ENCODE measurements at regions not wholly inside any gene's neighbourhood (a gene's known extent, or its start where the extent isn't known, plus 50 kb on each side); places are given as distances from the start of the nearest gene placed in this dataset.
A peak's percentile ranks its signal among the peaks of the same experiment; 100 is the strongest.

DNA sequence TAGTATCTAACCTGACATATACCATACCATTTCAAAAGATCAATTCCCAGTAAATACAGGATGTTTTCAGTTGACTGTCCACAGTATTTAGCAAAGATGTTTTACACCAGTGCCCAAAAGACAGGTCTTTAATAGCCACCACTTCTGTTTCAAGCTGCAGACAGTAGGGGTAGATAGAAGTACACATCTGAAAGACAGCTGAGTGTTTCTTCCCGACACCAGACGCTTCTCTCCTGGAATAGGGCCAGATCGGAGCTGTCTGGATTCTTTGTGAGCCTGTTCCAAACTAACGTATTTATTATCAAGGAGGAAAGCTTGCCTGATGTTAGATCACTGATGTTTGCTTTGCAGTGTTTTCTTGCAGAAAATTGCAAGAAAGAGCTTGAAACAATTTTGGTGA, 136.1 kb upstream of the RBMS3 start:
- H3K27me3 ChIP-seq, result no peaks in the 10 kb centered on the region
- intact Hi-C loops (cut with DNase I; ENCODE audit: low total_unique reads), result loop anchor here (10.0 kb wide), 1 partner anchor 620 kb away; no protein-coding TSS in a partner anchor
- H3K9me3 ChIP-seq, result no peaks in the 10 kb centered on the region
- peaks cover 17 to 20% of the 10 kb centered on the region in 2 donors for H3K4me1 ChIP-seq
- H3K27ac ChIP-seq, result no peak overlapping the region
- in situ Hi-C loops (cut with MboI; ENCODE audit: low sequenced_read_pairs in 4 of 4), result no loop called here
- no peaks in the 10 kb centered on the region for H3K36me3 ChIP-seq
- no peak for TF ChIP-seq POLR2A (IDR thresholded peaks at IDR 0.05)
- TF ChIP-seq, protein P1, sequence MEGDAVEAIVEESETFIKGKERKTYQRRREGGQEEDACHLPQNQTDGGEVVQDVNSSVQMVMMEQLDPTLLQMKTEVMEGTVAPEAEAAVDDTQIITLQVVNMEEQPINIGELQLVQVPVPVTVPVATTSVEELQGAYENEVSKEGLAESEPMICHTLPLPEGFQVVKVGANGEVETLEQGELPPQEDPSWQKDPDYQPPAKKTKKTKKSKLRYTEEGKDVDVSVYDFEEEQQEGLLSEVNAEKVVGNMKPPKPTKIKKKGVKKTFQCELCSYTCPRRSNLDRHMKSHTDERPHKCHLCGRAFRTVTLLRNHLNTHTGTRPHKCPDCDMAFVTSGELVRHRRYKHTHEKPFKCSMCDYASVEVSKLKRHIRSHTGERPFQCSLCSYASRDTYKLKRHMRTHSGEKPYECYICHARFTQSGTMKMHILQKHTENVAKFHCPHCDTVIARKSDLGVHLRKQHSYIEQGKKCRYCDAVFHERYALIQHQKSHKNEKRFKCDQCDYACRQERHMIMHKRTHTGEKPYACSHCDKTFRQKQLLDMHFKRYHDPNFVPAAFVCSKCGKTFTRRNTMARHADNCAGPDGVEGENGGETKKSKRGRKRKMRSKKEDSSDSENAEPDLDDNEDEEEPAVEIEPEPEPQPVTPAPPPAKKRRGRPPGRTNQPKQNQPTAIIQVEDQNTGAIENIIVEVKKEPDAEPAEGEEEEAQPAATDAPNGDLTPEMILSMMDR (IDR thresholded peaks at IDR 0.05 in 4 of 5, conservative IDR thresholded peaks at IDR 0.05 in 1 of 5), result peak in 2 of 5 experiments; percentile 22 to 37
- H3K4me3 ChIP-seq, result no peak overlapping the region
- peak; percentile 72 to 79 for ATAC-seq
- peak; percentile 14 to 16 for DNase-seq

DNA sequence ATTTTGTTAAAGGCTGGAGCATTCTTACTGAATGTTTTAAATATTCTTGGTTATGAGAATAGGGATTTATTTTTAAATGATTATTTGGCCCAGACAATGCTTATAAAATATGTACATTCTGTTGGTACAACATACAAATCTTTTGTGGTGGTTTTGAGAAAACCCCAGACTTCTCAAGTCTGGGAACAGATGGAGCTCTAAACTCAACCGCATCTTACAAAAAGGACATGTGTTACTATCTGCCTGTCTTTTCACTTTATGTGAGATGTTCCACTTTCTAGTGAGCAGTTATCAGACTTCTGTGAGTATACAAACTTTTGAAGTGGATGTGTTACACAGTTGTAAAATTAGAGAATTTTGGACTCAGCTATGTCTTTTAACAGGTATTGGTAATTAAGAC, 135.5 kb upstream of the RBMS3 start:
- no peaks in the 10 kb centered on the region for H3K9me3 ChIP-seq
- TF ChIP-seq, protein P1 (IDR thresholded peaks at IDR 0.05 in 4 of 5, conservative IDR thresholded peaks at IDR 0.05 in 1 of 5), result no peak
- in situ Hi-C loops (cut with MboI; ENCODE audit: low sequenced_read_pairs in 4 of 4) (no loop called here), intact Hi-C loops (cut with DNase I; ENCODE audit: low total_unique reads) (loop anchor here (10.0 kb wide), 1 partner anchor 619 kb away; no protein-coding TSS in a partner anchor)
- H3K27me3 ChIP-seq, result no peaks in the 10 kb centered on the region
- H3K36me3 ChIP-seq, result no peaks in the 10 kb centered on the region
- no peak for DNase-seq
- no peak overlapping the region for H3K4me3 ChIP-seq
- ATAC-seq, result no peak
- peaks cover 17 to 19% of the 10 kb centered on the region in 2 donors for H3K4me1 ChIP-seq
- H3K27ac ChIP-seq, result no peak overlapping the region

DNA sequence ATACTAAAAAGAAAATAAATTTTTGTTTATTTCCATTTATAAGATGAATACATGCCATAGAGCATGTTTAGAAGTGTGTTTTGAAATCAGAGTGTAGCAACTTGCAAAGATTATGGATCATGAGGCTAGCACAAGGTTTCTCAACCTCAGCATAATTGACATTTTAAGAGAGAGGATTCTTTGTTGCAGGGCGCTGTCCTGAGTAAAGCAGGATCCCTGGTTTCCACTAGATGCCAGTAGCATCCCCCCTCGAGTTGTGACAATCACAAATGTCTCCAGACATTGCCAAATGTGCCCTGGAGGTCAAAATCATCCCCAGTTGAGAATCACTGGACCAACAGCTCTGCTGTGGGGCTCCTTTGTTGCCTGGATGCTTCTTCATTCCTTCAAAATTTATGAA, 128.5 kb upstream of the RBMS3 start:
- no peak for ATAC-seq

DNA sequence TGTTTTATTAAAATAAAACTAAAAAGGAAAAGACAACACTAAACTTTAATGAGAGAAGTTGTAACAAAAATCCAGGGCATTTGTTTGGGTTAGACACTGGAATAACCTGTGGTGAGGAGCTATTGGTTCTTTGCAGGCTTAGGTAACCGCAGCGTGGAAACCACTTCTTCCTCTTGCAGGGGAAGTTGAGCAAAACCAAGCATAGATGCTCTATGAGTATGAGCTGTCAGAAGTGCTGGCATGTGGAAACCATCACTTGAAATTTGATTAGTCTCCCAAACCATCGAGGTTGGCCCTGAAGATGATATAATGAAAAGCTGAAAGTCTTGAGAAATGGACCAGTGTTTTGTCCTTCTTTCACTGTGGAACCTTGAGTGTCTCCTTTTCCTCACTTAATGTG, 127.1 kb upstream of the RBMS3 start:
- DNase-seq, result no peak
- intact Hi-C loops (cut with DNase I; ENCODE audit: low total_unique reads), result no loop called here
- no peak overlapping the region for H3K4me3 ChIP-seq
- no peaks in the 10 kb centered on the region for H3K27me3 ChIP-seq
- no peak for TF ChIP-seq POLR2A (IDR thresholded peaks at IDR 0.05)
- TF ChIP-seq, protein P1 (IDR thresholded peaks at IDR 0.05 in 4 of 5, conservative IDR thresholded peaks at IDR 0.05 in 1 of 5), result no peak
- in situ Hi-C loops (cut with MboI; ENCODE audit: low sequenced_read_pairs in 4 of 4), result no loop called here
- H3K27ac ChIP-seq, result no peak overlapping the region
- no peaks in the 10 kb centered on the region for H3K9me3 ChIP-seq
- no peaks in the 10 kb centered on the region for H3K36me3 ChIP-seq
- no peaks in the 10 kb centered on the region for H3K4me1 ChIP-seq
- ATAC-seq, result no peak

More for the DNA sequence above, 128.5 kb upstream of the RBMS3 start:
- intact Hi-C loops (cut with DNase I; ENCODE audit: low total_unique reads), result no loop called here
- in situ Hi-C loops (cut with MboI; ENCODE audit: low sequenced_read_pairs in 4 of 4), result no loop called here
- Histone ChIP-seq H3K27me3 (no peaks in the 10 kb centered on the region), H3K9me3 (no peaks in the 10 kb centered on the region), H3K4me1 (no peaks in the 10 kb centered on the region), H3K36me3 (no peaks in the 10 kb centered on the region), H3K27ac (no peak overlapping the region), H3K4me3 (no peak overlapping the region)
- no peak for DNase-seq
- no peak for TF ChIP-seq POLR2A (IDR thresholded peaks at IDR 0.05)
- TF ChIP-seq, protein P1 (IDR thresholded peaks at IDR 0.05 in 4 of 5, conservative IDR thresholded peaks at IDR 0.05 in 1 of 5), result no peak

DNA sequence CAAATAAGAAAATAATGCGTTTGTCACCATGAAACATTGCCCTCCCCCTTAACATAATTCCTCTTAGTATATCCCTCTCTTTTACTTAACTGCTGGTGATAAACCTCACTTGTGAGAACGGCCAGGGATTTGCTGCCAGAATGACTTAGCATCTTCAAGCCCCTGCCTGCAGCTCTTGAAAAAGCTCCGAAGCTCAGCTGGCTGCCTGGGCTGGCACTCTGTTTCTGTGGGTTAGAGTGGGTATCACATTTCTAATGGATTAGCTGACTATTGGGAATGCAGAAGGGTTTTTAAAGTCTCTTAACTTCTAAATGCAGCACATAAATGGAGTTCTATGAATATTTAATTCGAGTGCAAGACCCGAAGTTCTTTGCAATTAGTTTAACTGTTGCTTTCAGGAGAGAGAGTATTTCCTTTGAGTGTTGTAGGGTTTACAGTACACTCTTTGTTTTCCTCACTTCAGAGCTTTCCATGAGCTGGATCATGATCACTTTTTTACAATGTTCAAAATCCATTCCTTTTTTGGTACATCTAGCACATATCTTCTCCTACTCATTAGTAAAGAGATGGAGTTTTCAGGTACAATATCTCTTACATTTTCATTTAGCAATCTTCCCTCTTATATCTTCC, 124.7 kb upstream of the RBMS3 start:
- H3K36me3 ChIP-seq, result no peaks in the 10 kb centered on the region
- no peaks in the 10 kb centered on the region for H3K4me1 ChIP-seq
- DNase-seq (peak in 1 of 2 donors; percentile 13), ATAC-seq (no peak)
- TF ChIP-seq, protein P1 (IDR thresholded peaks at IDR 0.05 in 4 of 5, conservative IDR thresholded peaks at IDR 0.05 in 1 of 5), result no peak
- TF ChIP-seq POLR2A (IDR thresholded peaks at IDR 0.05), result no peak
- in situ Hi-C loops (cut with MboI; ENCODE audit: low sequenced_read_pairs in 4 of 4), result no loop called here
- H3K9me3 ChIP-seq, result no peaks in the 10 kb centered on the region
- H3K4me3 ChIP-seq, result no peak overlapping the region
- no peak overlapping the region for H3K27ac ChIP-seq
- H3K27me3 ChIP-seq, result no peaks in the 10 kb centered on the region
- intact Hi-C loops (cut with DNase I; ENCODE audit: low total_unique reads), result no loop called here

Measured in gastrocnemius medialis (tissue), 4 donors.